Brain microvascular endothelial cell (primary cell): ENCODE measurements at regions not wholly inside any gene's neighbourhood (a gene's known extent, or its start where the extent isn't known, plus 50 kb on each side); places are given as distances from the start of the nearest gene placed in this dataset.

Source experiments
- DNase-seq: peaks from one replicate; pipeline ENCODE4 v3.0.0-alpha.2; 2020
- H3K27ac ChIP-seq: fragments of 250-450 bp; sonication (Bioruptor Pico); 2 replicates; pipeline ENCODE4 v1.5.1; 2020; ENCODE audit warnings: mild to moderate bottlenecking, moderate library complexity
- H3K27me3 ChIP-seq: fragments of 250-450 bp; sonication (Bioruptor Pico); replicated peaks from 2 replicates; pipeline ENCODE4 v1.5.1; 2020; ENCODE audit warnings: mild to moderate bottlenecking
- H3K36me3 ChIP-seq: fragments of 250-450 bp; sonication (Bioruptor Pico); replicated peaks from 2 replicates; pipeline ENCODE4 v1.5.1; 2020; ENCODE audit warnings: mild to moderate bottlenecking
- H3K4me3 ChIP-seq: 2 replicates; pipeline ENCODE4 v1.5.1; 2011; ENCODE audit warnings: low read depth, mild to moderate bottlenecking, control low read depth, low read length, moderate library complexity
- CTCF ChIP-seq: IDR thresholded peaks from 2 replicates; pipeline ENCODE4 v1.5.1; 2011; ENCODE audit warnings: low read depth, mild to moderate bottlenecking, moderate library complexity, low read length, control low read depth, inconsistent platforms; ENCODE audit errors: missing control alignments
- in situ Hi-C: cut with HindIII; loops from 2 replicates; pipeline ENCODE4 v1.10.0; 2017; ENCODE audit warnings: low sequenced_read_pairs, low pct_ligation_motif_present

GRCh38 chr11:92070026-92070889 is 154.4 kb upstream of the FAT3 start:
- no peak overlapping the region for H3K4me3 ChIP-seq
- no peak overlapping the region for H3K27ac ChIP-seq
- no peak for DNase-seq
- peak; percentile 44 for TF ChIP-seq CTCF
- in situ Hi-C loops: no loop called here
- H3K27me3 ChIP-seq: no peaks in the 10 kb centered on the region
- no peaks in the 10 kb centered on the region for H3K36me3 ChIP-seq

- in situ Hi-C loops: no loop called here
- H3K27me3 ChIP-seq: no peaks in the 10 kb centered on the region
- TF ChIP-seq CTCF: no peak
- H3K36me3 ChIP-seq: no peaks in the 10 kb centered on the region
- no peak overlapping the region for H3K27ac ChIP-seq
- no peak overlapping the region for H3K4me3 ChIP-seq
- DNase-seq: no peak
Observed at GRCh38 chr11:92067016-92067415, 157.6 kb upstream of the FAT3 start.

- no peak for DNase-seq
- H3K36me3 ChIP-seq: no peaks in the 10 kb centered on the region
- H3K27ac ChIP-seq: no peak overlapping the region
- no peaks in the 10 kb centered on the region for H3K27me3 ChIP-seq
- no peak for TF ChIP-seq CTCF
- H3K4me3 ChIP-seq: no peak overlapping the region
- in situ Hi-C loops: no loop called here
Observed at GRCh38 chr11:92061456-92062062, 163.1 kb upstream of the FAT3 start.

- Histone ChIP-seq H3K27ac (no peak overlapping the region), H3K36me3 (no peaks in the 10 kb centered on the region), H3K27me3 (no peaks in the 10 kb centered on the region), H3K4me3 (no peak overlapping the region)
- no peak for DNase-seq
- TF ChIP-seq CTCF: no peak
- in situ Hi-C loops: no loop called here
Observed at GRCh38 chr11:92057849-92058442, 166.7 kb upstream of the FAT3 start.

- Histone ChIP-seq H3K36me3 (no peaks in the 10 kb centered on the region), H3K27me3 (no peaks in the 10 kb centered on the region), H3K4me3 (no peak overlapping the region), H3K27ac (no peak overlapping the region)
- in situ Hi-C loops: no loop called here
- no peak for DNase-seq
- no peak for TF ChIP-seq CTCF
Observed at GRCh38 chr11:92053216-92053615, 171.4 kb upstream of the FAT3 start.
